Loucy (cell line): ENCODE measurements at regions not wholly inside any gene's neighbourhood (a gene's known extent, or its start where the extent isn't known, plus 50 kb on each side); places are given as distances from the start of the nearest gene placed in this dataset.

Source experiments
- CTCF ChIP-seq: fragments of 200-600 bp; sonication (generic); conservative IDR thresholded peaks from 2 replicates; pipeline ENCODE4 v1.5.1; 2014; ENCODE audit warnings: mild to moderate bottlenecking, antibody characterized with exemption, low read length
- EZH2phosphoT487 ChIP-seq: fragments of 200-600 bp; IDR thresholded peaks from 2 replicates; pipeline ENCODE4 v1.6.1; 2018; ENCODE audit warnings: antibody characterized with exemption, mild to moderate bottlenecking, moderate library complexity, borderline replicate concordance

GRCh38 chr10:78864761-78865537 is 203.8 kb upstream of the ZMIZ1 start:
- TF ChIP-seq CTCF: no peak
- no peak for TF ChIP-seq EZH2phosphoT487
